ENCODE measurements at regions not wholly inside any gene's neighbourhood (a gene's known extent, or its start where the extent isn't known, plus 50 kb on each side); places are given as distances from the start of the nearest gene placed in this dataset.
"Not testable (repeated sequence)": the region's sequence is repeated elsewhere in the genome, so short reads cannot be mapped to it uniquely, and the experiment has no call there.

- Mint-ChIP-seq H3K4me3 (no peak overlapping the region), H3K27ac (no peak overlapping the region), H3K36me3 (no peaks in the 10 kb centered on the region), H3K27me3 (no peaks in the 10 kb centered on the region), H3K9me3 (no peaks in the 10 kb centered on the region), H3K4me1 (no peaks in the 10 kb centered on the region)
- ATAC-seq (ENCODE audit: low read depth) (no peak), DNase-seq (no peak)
- POLR2A ChIA-PET: no interaction called here
Measured at GRCh38 chr5:117568622-117569021, 994.0 kb upstream of the SEMA6A start.

DNA sequence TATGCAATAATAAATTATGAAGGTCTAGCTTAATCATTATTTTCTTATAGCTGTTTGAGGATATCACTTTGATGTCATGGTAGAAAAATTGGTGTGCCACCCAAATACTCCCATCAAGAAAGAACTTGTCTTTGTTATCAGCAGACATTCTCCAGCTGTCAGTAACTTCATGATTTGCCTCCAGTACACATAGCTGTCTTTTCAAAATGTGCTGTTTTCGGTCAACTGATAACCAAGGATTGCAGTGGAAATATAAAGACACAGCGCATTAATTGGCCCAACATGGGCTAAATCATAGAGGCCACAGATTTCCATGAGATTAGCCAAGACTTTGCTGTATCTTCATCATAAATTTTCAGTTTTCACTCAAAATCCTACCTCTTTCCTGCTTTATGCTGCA, 993.5 kb upstream of the SEMA6A start:
- no peaks in the 10 kb centered on the region for H3K4me1 Mint-ChIP-seq
- no peaks in the 10 kb centered on the region for H3K36me3 Mint-ChIP-seq
- no peaks in the 10 kb centered on the region for H3K9me3 Mint-ChIP-seq
- no peak for ATAC-seq (ENCODE audit: low read depth)
- no peaks in the 10 kb centered on the region for H3K27me3 Mint-ChIP-seq
- no peak overlapping the region for H3K27ac Mint-ChIP-seq
- POLR2A ChIA-PET: no interaction called here
- DNase-seq: no peak
- no peak overlapping the region for H3K4me3 Mint-ChIP-seq

GRCh38 chr5:117562647-117563046, 988.0 kb upstream of the SEMA6A start:
- POLR2A ChIA-PET: no interaction called here
- Mint-ChIP-seq H3K36me3 (no peaks in the 10 kb centered on the region), H3K27ac (no peak overlapping the region), H3K27me3 (no peaks in the 10 kb centered on the region), H3K4me3 (no peak overlapping the region), H3K9me3 (no peaks in the 10 kb centered on the region), H3K4me1 (no peaks in the 10 kb centered on the region)
- no peak for ATAC-seq (ENCODE audit: low read depth)
- no peak for DNase-seq

- POLR2A ChIA-PET: no interaction called here
- DNase-seq (no peak), ATAC-seq (ENCODE audit: low read depth) (no peak)
- no peaks in the 10 kb centered on the region for H3K9me3 Mint-ChIP-seq
- no peak overlapping the region for H3K27ac Mint-ChIP-seq
- H3K27me3 Mint-ChIP-seq: no peaks in the 10 kb centered on the region
- no peaks in the 10 kb centered on the region for H3K4me1 Mint-ChIP-seq
- H3K36me3 Mint-ChIP-seq: no peaks in the 10 kb centered on the region
- no peak overlapping the region for H3K4me3 Mint-ChIP-seq
Measured at GRCh38 chr5:117561531-117561930, 986.9 kb upstream of the SEMA6A start.

GRCh38 chr5:117559005-117559844, 984.6 kb upstream of the SEMA6A start:
- peaks cover 1% of the 10 kb centered on the region for H3K9me3 Mint-ChIP-seq
- H3K36me3 Mint-ChIP-seq: no peaks in the 10 kb centered on the region
- H3K27me3 Mint-ChIP-seq: no peaks in the 10 kb centered on the region
- H3K4me1 Mint-ChIP-seq: no peaks in the 10 kb centered on the region
- DNase-seq (no peak), ATAC-seq (ENCODE audit: low read depth) (no peak)
- H3K27ac Mint-ChIP-seq: no peak overlapping the region
- H3K4me3 Mint-ChIP-seq: no peak overlapping the region
- POLR2A ChIA-PET: no interaction called here

DNA sequence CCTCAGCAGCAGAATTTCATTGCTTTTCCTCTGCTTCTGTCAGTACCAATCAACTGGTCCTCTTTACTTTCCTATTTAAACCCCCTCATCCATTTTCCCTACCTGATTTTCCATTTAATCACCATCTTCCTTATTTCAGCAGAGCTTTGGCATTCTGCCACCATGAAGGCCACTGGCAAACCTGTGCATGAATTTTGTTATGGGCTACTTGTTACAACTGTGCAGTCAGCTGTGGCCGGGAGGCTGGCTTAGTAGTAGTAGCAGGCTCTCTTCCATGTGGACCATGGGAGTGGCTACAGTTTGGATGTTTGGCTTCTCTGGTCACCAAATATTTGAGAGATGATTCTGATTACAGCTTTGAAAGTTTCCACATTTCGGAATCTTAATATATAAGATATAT, 976.6 kb upstream of the SEMA6A start:
- Mint-ChIP-seq H3K36me3 (no peaks in the 10 kb centered on the region), H3K9me3 (peaks cover 1% of the 10 kb centered on the region), H3K27me3 (no peaks in the 10 kb centered on the region), H3K27ac (no peak overlapping the region), H3K4me1 (no peaks in the 10 kb centered on the region), H3K4me3 (no peak overlapping the region)
- ATAC-seq (ENCODE audit: low read depth) (no peak), DNase-seq (no peak)
- POLR2A ChIA-PET: no interaction called here

DNA sequence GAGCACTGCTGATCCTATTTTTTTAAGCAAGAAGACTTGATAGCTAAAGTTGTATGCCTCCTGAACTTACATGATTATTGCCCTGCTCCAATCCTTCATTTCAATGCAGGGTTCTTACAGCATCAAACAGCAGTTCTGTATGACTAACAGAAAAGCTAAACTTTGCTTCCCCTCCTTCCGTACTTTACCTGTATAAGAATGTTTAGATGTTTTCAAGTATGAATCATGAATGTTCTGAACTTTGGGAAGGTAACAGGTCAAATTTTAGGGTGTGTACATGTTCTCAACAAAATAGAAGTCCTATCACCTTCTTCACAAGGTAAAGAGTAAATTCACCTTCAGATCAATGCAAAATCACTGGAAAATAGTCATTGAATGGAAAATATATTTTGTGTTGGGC, 972.6 kb upstream of the SEMA6A start:
- ATAC-seq (ENCODE audit: low read depth) (no peak), DNase-seq (no peak)
- no peaks in the 10 kb centered on the region for H3K27me3 Mint-ChIP-seq
- H3K4me1 Mint-ChIP-seq: no peaks in the 10 kb centered on the region
- POLR2A ChIA-PET: no interaction called here
- peaks cover 4% of the 10 kb centered on the region for H3K9me3 Mint-ChIP-seq
- no peak overlapping the region for H3K27ac Mint-ChIP-seq
- H3K36me3 Mint-ChIP-seq: no peaks in the 10 kb centered on the region
- no peak overlapping the region for H3K4me3 Mint-ChIP-seq

DNA sequence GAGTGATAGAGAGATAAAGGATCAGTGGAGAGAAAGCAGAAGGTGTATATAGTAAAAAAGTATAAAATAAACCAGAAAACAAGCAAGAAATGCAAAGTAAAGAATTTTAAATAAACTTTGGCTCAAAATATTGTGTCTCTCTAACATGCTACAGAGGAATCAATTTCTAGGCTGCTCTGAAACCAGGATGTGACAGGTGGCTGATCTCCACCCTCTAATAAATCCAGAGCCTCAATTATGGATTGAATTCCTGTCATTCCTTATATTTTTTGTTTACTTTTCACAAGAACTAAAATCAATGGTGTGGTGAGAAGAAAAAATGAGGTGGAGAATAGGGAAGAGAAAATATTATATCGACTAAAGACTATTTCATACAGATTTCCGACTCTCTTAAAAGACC, 965.1 kb upstream of the SEMA6A start:
- DNase-seq (no peak), ATAC-seq (ENCODE audit: low read depth) (no peak)
- Mint-ChIP-seq H3K9me3 (peaks cover 11% of the 10 kb centered on the region), H3K27me3 (no peaks in the 10 kb centered on the region), H3K36me3 (no peaks in the 10 kb centered on the region), H3K4me1 (no peaks in the 10 kb centered on the region), H3K4me3 (no peak overlapping the region), H3K27ac (no peak overlapping the region)
- POLR2A ChIA-PET: no interaction called here

- Mint-ChIP-seq H3K27me3 (no peaks in the 10 kb centered on the region), H3K4me1 (no peaks in the 10 kb centered on the region), H3K27ac (no peak overlapping the region), H3K9me3 (peaks cover 6% of the 10 kb centered on the region), H3K4me3 (no peak overlapping the region), H3K36me3 (no peaks in the 10 kb centered on the region)
- POLR2A ChIA-PET: no interaction called here
- ATAC-seq (ENCODE audit: low read depth) (no peak), DNase-seq (no peak)
Measured at GRCh38 chr5:117533792-117534191, 959.2 kb upstream of the SEMA6A start.

DNA sequence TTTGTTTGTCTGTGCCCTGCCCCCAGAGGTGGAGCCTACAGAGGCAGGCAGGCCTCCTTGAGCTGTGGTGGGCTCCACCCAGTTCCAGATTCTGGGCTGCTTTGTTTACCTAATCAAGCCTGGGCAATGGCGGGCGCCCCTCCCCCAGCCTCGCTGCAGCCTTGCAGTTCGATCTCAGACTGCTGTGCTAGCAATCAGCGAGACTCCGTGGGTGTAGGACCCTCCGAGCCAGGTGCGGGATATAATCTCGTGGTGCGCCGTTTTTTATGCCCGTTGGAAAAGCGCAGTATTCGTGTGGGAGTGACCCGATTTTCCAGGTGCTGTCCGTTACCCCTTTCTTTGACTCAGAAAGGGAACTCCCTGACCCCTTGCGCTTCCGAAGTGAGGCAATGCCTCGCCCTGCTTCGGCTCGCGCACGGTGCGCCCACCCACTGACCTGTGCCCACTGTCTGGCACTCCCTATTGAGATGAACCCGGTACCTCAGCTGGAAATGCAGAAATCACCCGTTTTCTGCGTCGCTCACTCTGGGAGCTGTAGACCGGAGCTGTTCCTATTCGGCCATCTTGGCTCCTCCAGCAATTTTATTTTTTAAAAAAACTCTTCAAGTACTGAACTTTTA, 958.5 kb upstream of the SEMA6A start:
- H3K36me3 Mint-ChIP-seq; H3K27me3 Mint-ChIP-seq; POLR2A ChIA-PET; H3K9me3 Mint-ChIP-seq; H3K27ac Mint-ChIP-seq; H3K4me3 Mint-ChIP-seq; H3K4me1 Mint-ChIP-seq; DNase-seq; ATAC-seq (ENCODE audit: low read depth): not testable (repeated sequence)

DNA sequence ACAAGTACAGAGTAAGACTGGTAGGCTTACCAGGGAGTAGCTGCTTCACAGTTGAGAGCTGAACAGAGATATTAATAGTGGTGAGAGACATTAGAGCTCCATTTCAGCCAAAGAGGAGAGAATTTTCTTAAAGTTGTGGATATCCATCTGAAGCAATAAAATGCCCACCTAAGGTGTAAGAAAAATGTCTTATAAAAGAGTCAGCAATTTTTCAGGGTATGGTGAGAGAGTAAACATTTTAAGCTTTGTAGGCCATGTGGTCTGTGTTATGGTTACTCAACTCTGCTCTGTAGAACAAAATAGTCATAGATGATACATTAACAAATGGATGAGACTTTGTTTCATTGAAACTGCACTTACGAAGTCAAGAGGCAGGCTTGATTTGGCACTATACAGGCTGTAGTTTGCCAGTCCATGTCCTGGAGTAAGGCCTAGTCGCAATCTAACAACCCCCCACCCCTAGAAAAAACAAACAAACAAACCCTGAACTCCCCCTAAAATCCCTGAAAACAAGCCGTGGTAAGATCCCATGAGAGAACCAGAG, 945.4 kb upstream of the SEMA6A start:
- DNase-seq: no peak
- H3K9me3 Mint-ChIP-seq: peaks cover 4% of the 10 kb centered on the region
- no peak overlapping the region for H3K27ac Mint-ChIP-seq
- ATAC-seq (ENCODE audit: low read depth): no peak
- no peaks in the 10 kb centered on the region for H3K36me3 Mint-ChIP-seq
- no peaks in the 10 kb centered on the region for H3K4me1 Mint-ChIP-seq
- H3K4me3 Mint-ChIP-seq: no peak overlapping the region
- POLR2A ChIA-PET: no interaction called here
- no peaks in the 10 kb centered on the region for H3K27me3 Mint-ChIP-seq

DNA sequence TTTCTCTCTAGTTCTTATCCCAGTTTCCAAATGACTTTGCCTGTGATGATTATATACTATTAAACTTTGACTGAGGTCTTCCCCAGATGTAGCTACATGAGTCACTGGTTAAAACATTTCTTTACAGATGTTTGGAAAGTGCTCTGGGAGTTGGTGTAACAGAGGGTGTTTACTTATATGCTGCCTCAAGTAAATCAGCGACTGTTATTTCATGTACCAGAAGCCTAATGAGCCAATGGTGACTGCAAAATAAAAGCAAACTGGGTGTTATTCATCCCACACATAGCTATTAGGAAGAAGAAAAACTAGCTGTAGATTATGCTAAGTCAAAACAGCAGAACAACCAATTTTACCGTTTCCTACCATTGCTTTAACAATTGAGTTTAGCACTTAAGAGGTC, 929.7 kb upstream of the SEMA6A start:
- Mint-ChIP-seq H3K9me3 (peaks cover 1% of the 10 kb centered on the region), H3K27ac (no peak overlapping the region), H3K4me1 (no peaks in the 10 kb centered on the region), H3K27me3 (no peaks in the 10 kb centered on the region), H3K36me3 (no peaks in the 10 kb centered on the region), H3K4me3 (no peak overlapping the region)
- no peak for DNase-seq
- no peak for ATAC-seq (ENCODE audit: low read depth)
- POLR2A ChIA-PET: no interaction called here

DNA sequence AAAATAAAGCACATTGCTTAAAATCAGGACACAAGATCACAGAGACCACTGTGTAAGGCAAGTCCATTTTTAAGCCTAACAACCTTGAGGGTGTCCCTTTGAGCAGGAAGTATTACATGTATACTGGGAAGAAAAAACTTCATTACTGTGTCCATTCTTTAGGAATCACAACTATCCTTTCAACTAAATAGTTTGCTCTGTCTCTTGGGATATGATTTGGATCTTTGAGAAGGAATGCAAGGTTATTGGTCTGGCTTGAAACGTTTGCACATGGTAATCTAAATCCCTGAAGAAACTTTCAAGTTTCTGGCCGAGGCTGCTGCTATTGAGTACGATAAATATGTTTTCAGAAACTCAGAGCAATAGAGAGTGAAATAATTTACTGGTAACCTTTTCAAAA, 923.0 kb upstream of the SEMA6A start:
- no peaks in the 10 kb centered on the region for H3K4me1 Mint-ChIP-seq
- no peaks in the 10 kb centered on the region for H3K36me3 Mint-ChIP-seq
- H3K27me3 Mint-ChIP-seq: no peaks in the 10 kb centered on the region
- ATAC-seq (ENCODE audit: low read depth) (no peak), DNase-seq (no peak)
- H3K9me3 Mint-ChIP-seq: no peaks in the 10 kb centered on the region
- no peak overlapping the region for H3K27ac Mint-ChIP-seq
- POLR2A ChIA-PET: no interaction called here
- no peak overlapping the region for H3K4me3 Mint-ChIP-seq

GRCh38 chr5:117496801-117497200, 922.2 kb upstream of the SEMA6A start:
- no peaks in the 10 kb centered on the region for H3K9me3 Mint-ChIP-seq
- no peak for DNase-seq
- no peak overlapping the region for H3K4me3 Mint-ChIP-seq
- POLR2A ChIA-PET: no interaction called here
- H3K27ac Mint-ChIP-seq: no peak overlapping the region
- H3K27me3 Mint-ChIP-seq: no peaks in the 10 kb centered on the region
- H3K4me1 Mint-ChIP-seq: no peaks in the 10 kb centered on the region
- no peaks in the 10 kb centered on the region for H3K36me3 Mint-ChIP-seq
- ATAC-seq (ENCODE audit: low read depth): no peak
